ENCODE measurements at regions not wholly inside any gene's neighbourhood (a gene's known extent, or its start where the extent isn't known, plus 50 kb on each side); places are given as distances from the start of the nearest gene placed in this dataset.

GRCh38 chr16:86662195-86662594, 83.8 kb downstream of the FOXL1 start:
- no peak overlapping the region for H3K27ac ChIP-seq
- TF ChIP-seq CTCF (conservative IDR thresholded peaks at IDR 0.05; ENCODE audit: low read depth): no peak
- DNase-seq (ENCODE audit: low spot score): no peak
- ChIA-PET POLR2A (ENCODE audit: low non-redundant PET) (no interaction called here), CTCF (no interaction called here)

- no peak for DNase-seq (ENCODE audit: low spot score)
- TF ChIP-seq CTCF (conservative IDR thresholded peaks at IDR 0.05; ENCODE audit: low read depth): no peak
- no peak overlapping the region for H3K27ac ChIP-seq
- ChIA-PET POLR2A (ENCODE audit: low non-redundant PET) (no interaction called here), CTCF (no interaction called here)
These were observed 84.4 kb downstream of the FOXL1 start for GRCh38 chr16:86662740-86663139.

GRCh38 chr16:86663685-86664521, 85.6 kb downstream of the FOXL1 start:
- H3K27ac ChIP-seq: peak overlapping the region; percentile 98
- DNase-seq (ENCODE audit: low spot score): no peak
- TF ChIP-seq CTCF (conservative IDR thresholded peaks at IDR 0.05; ENCODE audit: low read depth): no peak
- ChIA-PET POLR2A (ENCODE audit: low non-redundant PET) (interaction anchor here (1.3 kb wide), 1 partner anchor 12 kb away, joined by 5 read pairs; no protein-coding TSS in a partner anchor), CTCF (interaction anchor here (0.6 kb wide), 1 partner anchor 1549 kb away, joined by 3 read pairs; no protein-coding TSS in a partner anchor)

GRCh38 chr16:86664522-86665318, 86.4 kb downstream of the FOXL1 start:
- peak overlapping the region; percentile 98 for H3K27ac ChIP-seq
- DNase-seq (ENCODE audit: low spot score): peak; percentile 86
- ChIA-PET POLR2A (ENCODE audit: low non-redundant PET) (interaction anchor here (1.3 kb wide), 1 partner anchor 11 kb away, joined by 5 read pairs; no protein-coding TSS in a partner anchor), CTCF (interaction anchor here (0.6 to 0.7 kb wide), 2 partner anchors 96 to 288 kb away, joined by 3 read pairs; no protein-coding TSS in a partner anchor)
- TF ChIP-seq CTCF (conservative IDR thresholded peaks at IDR 0.05; ENCODE audit: low read depth): no peak

- DNase-seq (ENCODE audit: low spot score): no peak
- ChIA-PET POLR2A (ENCODE audit: low non-redundant PET) (no interaction called here), CTCF (interaction anchor here (0.6 to 0.7 kb wide), 2 partner anchors 95 to 288 kb away, joined by 3 read pairs; no protein-coding TSS in a partner anchor)
- H3K27ac ChIP-seq: peak overlapping the region; percentile 98
- no peak for TF ChIP-seq CTCF (conservative IDR thresholded peaks at IDR 0.05; ENCODE audit: low read depth)
These were observed 86.9 kb downstream of the FOXL1 start for GRCh38 chr16:86665319-86665675.

GRCh38 chr16:86665929-86666328, 87.6 kb downstream of the FOXL1 start:
- no peak for TF ChIP-seq CTCF (conservative IDR thresholded peaks at IDR 0.05; ENCODE audit: low read depth)
- ChIA-PET CTCF (no interaction called here), POLR2A (ENCODE audit: low non-redundant PET) (no interaction called here)
- peak overlapping the region; percentile 98 for H3K27ac ChIP-seq
- DNase-seq (ENCODE audit: low spot score): no peak

All from RWPE1 (cell line).